K562 (cell line): ENCODE measurements at regions not wholly inside any gene's neighbourhood (a gene's known extent, or its start where the extent isn't known, plus 50 kb on each side); places are given as distances from the start of the nearest gene placed in this dataset.

Source experiments
- FOSL1 ChIP-seq: fragments of 200-800 bp; sonication (Bioruptor generic); conservative IDR thresholded peaks from 2 replicates; pipeline ENCODE4 v1.6.1; 2016; ENCODE audit warnings: missing genetic modification characterization, missing compliant biosample characterization
- MEF2A ChIP-seq: IDR thresholded peaks from 2 replicates; pipeline ENCODE4 v1.6.1; 2011; ENCODE audit warnings: low read depth, mild to moderate bottlenecking, low read length, moderate library complexity; ENCODE audit not compliant: control insufficient read depth
- MTA2 ChIP-seq: fragments of 450-650 bp; IDR thresholded peaks from 2 replicates; pipeline ENCODE4 v1.6.1; 2016; ENCODE audit warnings: low read depth
- YY1 ChIP-seq, 3 experiments: IDR thresholded peaks; 2 replicates each; pipeline ENCODE4 v1.6.1; 2011; ENCODE audit warnings: low read length in 2 of 3, mild to moderate bottlenecking in 2 of 3, moderate library complexity in 2 of 3, borderline replicate concordance in 1 of 3, control low read depth in 1 of 3, low read depth in 1 of 3; ENCODE audit not compliant: insufficient read depth in 3 of 3, insufficient replicate concordance in 2 of 3, control insufficient read depth in 1 of 3, insufficient read length in 1 of 3; ENCODE audit errors: extremely low read depth in 1 of 3
- ZNF263 ChIP-seq: sonication (generic); formaldehyde crosslinking; IDR thresholded peaks from 2 replicates; pipeline ENCODE4 v1.8.0; 2022; ENCODE audit warnings: mild to moderate bottlenecking, missing genetic modification reagents, borderline replicate concordance
- ZNF274 ChIP-seq: IDR thresholded peaks from 2 replicates; pipeline ENCODE4 v1.6.1; 2011; ENCODE audit warnings: low read depth, mild to moderate bottlenecking, low read length, moderate library complexity, borderline replicate concordance
- ZNF354B ChIP-seq: fragments of 250-450 bp; sonication (Bioruptor Pico); IDR thresholded peaks from 2 replicates; pipeline ENCODE4 v1.4.0; 2020
- TF ChIP-seq, protein P1 (sequence below): sonication (generic); formaldehyde crosslinking; IDR thresholded peaks from 2 replicates; pipeline ENCODE4 v1.9.0; 2022; ENCODE audit warnings: mild to moderate bottlenecking, missing genetic modification reagents

DNA sequence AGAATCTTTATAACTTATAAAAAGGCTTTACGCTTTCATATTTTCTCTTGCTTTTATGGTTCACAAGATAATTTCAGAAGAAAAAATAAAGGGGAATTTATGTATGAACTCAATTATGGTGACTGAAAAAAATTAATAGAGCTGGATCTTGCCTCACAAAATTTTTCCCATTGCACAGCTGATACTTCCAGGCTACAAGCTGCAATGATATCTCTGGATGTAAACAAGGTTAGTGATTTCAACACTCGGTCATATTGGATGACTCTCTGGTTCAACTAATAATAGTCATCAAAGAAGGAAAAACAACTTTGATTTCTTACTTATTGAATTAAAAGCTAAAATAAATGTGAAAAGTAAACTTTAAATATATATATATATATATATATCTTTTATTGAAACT is 868.0 kb downstream of the FAT4 start:
- TF ChIP-seq ZNF274 (no peak), ZNF263 (CRISPR knock-in tag) (no peak), MEF2A (no peak), YY1 (IDR thresholded peaks at IDR 0.05; ENCODE audit: borderline replicate concordance in 1 of 3, control insufficient read depth in 1 of 3, extremely low read depth in 1 of 3, insufficient read depth in 3 of 3, insufficient read length in 1 of 3, insufficient replicate concordance in 2 of 3, low read depth in 1 of 3, low read length in 2 of 3) (no peak), MTA2 (no peak), FOSL1 (tag) (no peak), ZNF354B (CRISPR knock-in tag) (no peak)
- TF ChIP-seq, protein P1, sequence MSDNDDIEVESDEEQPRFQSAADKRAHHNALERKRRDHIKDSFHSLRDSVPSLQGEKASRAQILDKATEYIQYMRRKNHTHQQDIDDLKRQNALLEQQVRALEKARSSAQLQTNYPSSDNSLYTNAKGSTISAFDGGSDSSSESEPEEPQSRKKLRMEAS (CRISPR knock-in tag) = no peak
